ENCODE measurements at regions not wholly inside any gene's neighbourhood (a gene's known extent, or its start where the extent isn't known, plus 50 kb on each side); places are given as distances from the start of the nearest gene placed in this dataset.

DNA sequence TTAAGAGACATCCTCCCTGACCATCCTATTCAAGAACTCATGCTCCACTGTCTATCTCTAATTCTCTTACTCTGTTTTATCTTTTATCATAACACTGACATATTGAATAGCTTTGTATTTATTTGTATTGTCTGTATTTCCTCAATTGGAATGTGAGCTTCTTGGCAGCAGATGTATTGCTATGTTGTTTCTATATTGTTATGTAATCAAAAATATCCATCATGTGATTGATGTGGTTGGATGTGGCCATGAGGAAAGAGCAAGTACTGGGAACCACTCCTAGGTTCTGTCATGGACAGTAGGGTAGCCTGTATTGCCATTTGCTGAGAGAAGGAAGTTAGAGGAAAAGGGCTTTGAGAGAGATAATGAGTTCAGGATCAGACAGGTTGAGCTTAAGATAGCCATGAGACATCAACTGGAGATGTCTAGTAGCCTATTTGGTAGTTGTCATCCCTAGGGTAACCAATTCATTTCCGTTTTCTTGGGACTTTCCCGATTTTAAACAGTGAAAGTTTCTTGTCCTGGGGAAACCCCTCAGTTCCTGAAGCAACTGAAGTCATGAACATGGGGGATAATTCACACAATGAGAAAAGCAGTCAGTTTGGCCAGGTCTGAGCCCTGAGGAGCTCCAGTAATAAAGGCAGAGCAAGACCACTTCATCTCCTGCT, 404.5 kb downstream of the INSC start:
- DNase-seq, result no peak
- intact Hi-C loops (cut with micrococcal nuclease), result no loop called here
- H3K27ac ChIP-seq (replicated peaks), result no peak overlapping the region

DNA sequence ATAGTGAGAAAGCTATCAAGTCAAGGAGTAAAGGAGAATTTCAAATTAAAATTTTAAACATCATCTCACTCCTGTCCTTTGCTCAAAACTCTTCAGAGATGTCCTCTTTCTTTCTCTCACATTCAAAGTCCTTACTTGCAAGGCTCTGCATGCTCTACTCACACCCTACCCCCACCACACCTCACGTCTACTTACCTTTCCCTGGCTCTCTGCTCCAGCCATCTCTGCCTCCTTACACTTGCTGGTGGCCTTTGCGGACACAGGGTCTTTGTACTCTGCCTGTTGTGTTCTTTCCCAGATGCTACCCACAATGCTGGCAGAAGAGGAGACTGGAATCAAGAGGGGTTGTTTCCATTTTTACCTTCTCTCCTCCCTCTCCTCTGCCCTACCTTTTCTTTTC, 405.2 kb downstream of the INSC start:
- H3K27ac ChIP-seq (replicated peaks), result no peak overlapping the region
- no peaks in the 10 kb centered on the region for H3K27me3 ChIP-seq (ENCODE audit: low read depth)
- H3K36me3 ChIP-seq, result no peaks in the 10 kb centered on the region
- intact Hi-C loops (cut with micrococcal nuclease), result no loop called here
- H3K4me1 ChIP-seq, result no peaks in the 10 kb centered on the region
- DNase-seq, result no peak
- no peak overlapping the region for H3K4me3 ChIP-seq
- H3K9me3 ChIP-seq (replicated peaks), result peaks cover 43% of the 10 kb centered on the region
- TF ChIP-seq, protein P1, sequence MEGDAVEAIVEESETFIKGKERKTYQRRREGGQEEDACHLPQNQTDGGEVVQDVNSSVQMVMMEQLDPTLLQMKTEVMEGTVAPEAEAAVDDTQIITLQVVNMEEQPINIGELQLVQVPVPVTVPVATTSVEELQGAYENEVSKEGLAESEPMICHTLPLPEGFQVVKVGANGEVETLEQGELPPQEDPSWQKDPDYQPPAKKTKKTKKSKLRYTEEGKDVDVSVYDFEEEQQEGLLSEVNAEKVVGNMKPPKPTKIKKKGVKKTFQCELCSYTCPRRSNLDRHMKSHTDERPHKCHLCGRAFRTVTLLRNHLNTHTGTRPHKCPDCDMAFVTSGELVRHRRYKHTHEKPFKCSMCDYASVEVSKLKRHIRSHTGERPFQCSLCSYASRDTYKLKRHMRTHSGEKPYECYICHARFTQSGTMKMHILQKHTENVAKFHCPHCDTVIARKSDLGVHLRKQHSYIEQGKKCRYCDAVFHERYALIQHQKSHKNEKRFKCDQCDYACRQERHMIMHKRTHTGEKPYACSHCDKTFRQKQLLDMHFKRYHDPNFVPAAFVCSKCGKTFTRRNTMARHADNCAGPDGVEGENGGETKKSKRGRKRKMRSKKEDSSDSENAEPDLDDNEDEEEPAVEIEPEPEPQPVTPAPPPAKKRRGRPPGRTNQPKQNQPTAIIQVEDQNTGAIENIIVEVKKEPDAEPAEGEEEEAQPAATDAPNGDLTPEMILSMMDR (IDR thresholded peaks at IDR 0.05; ENCODE audit: borderline replicate concordance), result no peak

More for the DNA sequence above, 404.5 kb downstream of the INSC start:
- Histone ChIP-seq H3K36me3 (no peaks in the 10 kb centered on the region), H3K4me3 (no peak overlapping the region), H3K27me3 (ENCODE audit: low read depth) (no peaks in the 10 kb centered on the region), H3K9me3 (replicated peaks) (peaks cover 50% of the 10 kb centered on the region), H3K4me1 (no peaks in the 10 kb centered on the region)
- TF ChIP-seq, protein P1 (IDR thresholded peaks at IDR 0.05; ENCODE audit: borderline replicate concordance), result no peak

DNA sequence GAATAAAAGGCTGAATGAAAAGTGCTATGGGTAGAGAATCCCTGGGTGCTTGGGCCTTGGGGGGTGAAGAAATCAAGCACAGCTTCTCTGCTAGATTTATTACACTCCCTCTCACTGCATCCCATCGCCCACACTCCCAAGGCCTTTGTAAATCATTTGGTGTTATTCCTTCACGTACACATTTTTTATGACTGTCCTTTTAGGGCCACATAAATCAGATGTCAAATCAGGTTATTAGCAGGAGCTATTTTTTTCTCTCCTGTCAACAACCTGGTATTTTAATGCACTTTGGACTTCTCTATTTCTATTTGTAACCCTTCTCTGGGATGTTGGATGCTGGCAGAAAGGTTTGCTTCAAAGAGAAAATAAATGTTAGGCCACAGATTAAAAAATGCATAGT, 408.8 kb downstream of the INSC start:
- intact Hi-C loops (cut with micrococcal nuclease), result no loop called here
- H3K4me1 ChIP-seq, result no peaks in the 10 kb centered on the region
- no peak overlapping the region for H3K4me3 ChIP-seq
- H3K9me3 ChIP-seq (replicated peaks), result peaks cover 38% of the 10 kb centered on the region
- TF ChIP-seq, protein P1 (IDR thresholded peaks at IDR 0.05; ENCODE audit: borderline replicate concordance), result no peak
- no peak for DNase-seq
- no peaks in the 10 kb centered on the region for H3K36me3 ChIP-seq
- H3K27ac ChIP-seq (replicated peaks), result no peak overlapping the region
- H3K27me3 ChIP-seq (ENCODE audit: low read depth), result no peaks in the 10 kb centered on the region

DNA sequence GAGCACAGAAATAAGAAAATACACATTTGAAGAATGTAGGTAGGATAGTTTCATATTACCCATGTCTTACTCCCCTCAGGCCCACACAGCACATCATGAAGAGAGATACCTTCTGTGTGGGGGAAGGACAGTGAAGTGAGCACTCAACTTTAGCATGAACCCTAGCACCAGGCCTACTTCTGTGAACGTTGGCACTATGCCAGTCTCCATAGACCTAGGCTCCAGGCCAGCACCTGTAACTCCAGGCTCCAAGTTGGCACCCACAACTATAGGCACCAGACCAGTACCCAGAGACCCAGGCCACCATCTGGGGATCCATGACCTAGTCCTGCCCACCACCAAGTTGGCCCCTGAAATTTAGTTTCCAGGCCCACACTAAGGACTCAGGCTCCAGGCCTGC, 410.9 kb downstream of the INSC start:
- no peaks in the 10 kb centered on the region for H3K4me1 ChIP-seq
- H3K36me3 ChIP-seq, result no peaks in the 10 kb centered on the region
- TF ChIP-seq, protein P1 (IDR thresholded peaks at IDR 0.05; ENCODE audit: borderline replicate concordance), result no peak
- H3K9me3 ChIP-seq (replicated peaks), result peaks cover 38% of the 10 kb centered on the region
- DNase-seq, result no peak
- H3K4me3 ChIP-seq, result no peak overlapping the region
- H3K27me3 ChIP-seq (ENCODE audit: low read depth), result no peaks in the 10 kb centered on the region
- intact Hi-C loops (cut with micrococcal nuclease), result no loop called here
- H3K27ac ChIP-seq (replicated peaks), result no peak overlapping the region

DNA sequence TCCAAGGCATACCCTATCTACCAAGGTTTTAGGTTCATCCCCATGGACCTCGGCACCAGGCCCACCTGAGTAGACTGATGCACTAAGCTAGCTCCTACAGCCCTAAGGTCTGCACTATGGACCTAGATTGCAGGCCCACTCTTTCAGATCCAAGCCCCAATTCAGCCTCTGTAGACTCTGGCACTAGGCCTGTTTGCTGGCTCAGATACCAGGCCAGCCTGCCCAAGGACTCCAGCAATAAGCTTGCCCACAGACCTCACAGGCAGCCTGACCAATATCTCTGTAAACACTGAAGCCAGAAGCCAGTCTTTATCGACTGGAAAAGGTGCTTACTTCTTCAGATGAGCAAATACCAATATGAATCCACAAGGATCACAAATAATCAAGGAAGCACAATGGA, 411.3 kb downstream of the INSC start:
- Histone ChIP-seq H3K27ac (replicated peaks) (no peak overlapping the region), H3K9me3 (replicated peaks) (peaks cover 35% of the 10 kb centered on the region), H3K4me3 (no peak overlapping the region), H3K27me3 (ENCODE audit: low read depth) (no peaks in the 10 kb centered on the region), H3K36me3 (no peaks in the 10 kb centered on the region), H3K4me1 (no peaks in the 10 kb centered on the region)
- TF ChIP-seq, protein P1 (IDR thresholded peaks at IDR 0.05; ENCODE audit: borderline replicate concordance), result no peak
- DNase-seq, result no peak
- intact Hi-C loops (cut with micrococcal nuclease), result no loop called here
